HepG2 (cell line): ENCODE measurements at regions not wholly inside any gene's neighbourhood (a gene's known extent, or its start where the extent isn't known, plus 50 kb on each side); places are given as distances from the start of the nearest gene placed in this dataset.

Source experiments
- ATAC-seq: fragments of 200-7000 bp; cut with Tn5 transposase; 3 replicates; pipeline ENCODE4 v1.9.1; 2020; ENCODE audit warnings: mild to moderate bottlenecking, moderate library complexity
- BruUV-seq: library from RNA; stranded (reverse); fragments of 400-500 nt; replicated peaks from 2 replicates; lab custom pipeline; 2021; lab: Mats Ljungman, UMichigan
- CTCF ChIA-PET: fragments of 300-600 bp; formaldehyde crosslinking; extraction: SDS; loops from one replicate; lab custom pipeline; 2021; ENCODE audit warnings: low total read pairs, inconsistent platforms, low intra/inter-chr PET ratio; lab: Yijun Ruan, JAX
- POLR2A ChIA-PET: fragments of 350-600 bp; sonication (Branson Sonifier 250); formaldehyde crosslinking; loops from one replicate; lab custom pipeline; 2020; ENCODE audit warnings: antibody characterized with exemption, inconsistent platforms; lab: Yijun Ruan, JAX
- DNase-seq: peaks from one replicate; pipeline ENCODE4 v3.0.0-alpha.2; 2015; ENCODE audit warnings: low spot score
- FAIRE-seq: peaks from 3 replicates; lab custom pipeline; 2011; peaks lifted over from hg19 to GRCh38; lab: Jason Lieb, UNC
- H2AFZ ChIP-seq: one replicate; pipeline ENCODE4 v1.6.1; 2011; ENCODE audit warnings: low read length, inconsistent platforms
- H3K27ac ChIP-seq: fragments of 300-600 bp; 3 replicates; pipeline ENCODE4 v1.8.0; 2011; ENCODE audit warnings: mixed run types, mild to moderate bottlenecking, mixed read lengths, low read length, inconsistent platforms; ENCODE audit not compliant: insufficient read depth; ENCODE audit errors: extremely low read length
- H3K27me3 ChIP-seq, 2 experiments: fragments of 200-600 bp in 1 of 2; 2 replicates in 1 of 2; 3 replicates in 1 of 2; pipeline versions ENCODE4 v1.6.0 to v1.8.0; 2011; ENCODE audit warnings: low read length in 2 of 2, mild to moderate bottlenecking in 2 of 2, moderate library complexity in 2 of 2, inconsistent platforms in 1 of 2; ENCODE audit not compliant: insufficient read depth in 2 of 2, control insufficient read depth in 1 of 2
- H3K36me3 ChIP-seq, 2 experiments: fragments of 200-600 bp in 1 of 2; replicated peaks in 1 of 2; 2 replicates in 1 of 2; 3 replicates in 1 of 2; pipeline versions ENCODE4 v1.5.1 to v1.8.0; 2011; ENCODE audit warnings: low read length in 2 of 2, inconsistent platforms in 1 of 2; ENCODE audit not compliant: insufficient read depth in 2 of 2, control insufficient read depth in 1 of 2
- H3K4me1 ChIP-seq: 2 replicates; pipeline ENCODE4 v1.5.1; 2012; ENCODE audit warnings: low read length, inconsistent platforms; ENCODE audit not compliant: insufficient read depth
- H3K4me2 ChIP-seq: 2 replicates; pipeline ENCODE4 v1.6.0; 2011; ENCODE audit warnings: low read depth, low read length, inconsistent platforms
- H3K4me3 ChIP-seq, 3 experiments: fragments of 200-600 bp in 1 of 3; sonication (generic), shearing (Covaris generic) in 1 of 3; replicated peaks in 1 of 3; 2 replicates each; pipeline ENCODE4 v1.5.1; 2011 to 2016; ENCODE audit warnings: low read length in 3 of 3, inconsistent platforms in 2 of 3, low read depth in 2 of 3, mild to moderate bottlenecking in 2 of 3, control low read depth in 1 of 3, mixed read lengths in 1 of 3; ENCODE audit not compliant: insufficient read depth in 1 of 3
- H3K79me2 ChIP-seq: one replicate; pipeline ENCODE4 v1.6.1; 2011; ENCODE audit warnings: low read length, inconsistent platforms; ENCODE audit not compliant: insufficient read depth
- H3K9ac ChIP-seq: 2 replicates; pipeline ENCODE4 v1.6.0; 2011; ENCODE audit warnings: mild to moderate bottlenecking, low read depth, low read length, inconsistent platforms; ENCODE audit not compliant: insufficient read depth
- H3K9me3 ChIP-seq: 2 replicates; pipeline ENCODE4 v1.5.1; 2012; ENCODE audit warnings: mild to moderate bottlenecking, low read length
- H4K20me1 ChIP-seq: 2 replicates; pipeline ENCODE4 v1.6.0; 2011; ENCODE audit warnings: inconsistent platforms, mild to moderate bottlenecking, low read length, moderate library complexity; ENCODE audit not compliant: insufficient read depth
- GTF3A ChIP-seq: sonication (generic); formaldehyde crosslinking; conservative IDR thresholded peaks from 2 replicates; pipeline ENCODE4 v1.4.0; 2020; ENCODE audit warnings: mild to moderate bottlenecking, missing genetic modification reagents
- MAFG ChIP-seq: sonication (generic); formaldehyde crosslinking; IDR thresholded peaks from 2 replicates; pipeline ENCODE4 v1.5.1; 2020; ENCODE audit warnings: mild to moderate bottlenecking, missing genetic modification reagents
- NRL ChIP-seq: sonication (generic); formaldehyde crosslinking; IDR thresholded peaks from 2 replicates; pipeline ENCODE4 v1.5.0; 2020; ENCODE audit warnings: missing genetic modification reagents, mild to moderate bottlenecking, moderate library complexity, borderline replicate concordance
- ONECUT2 ChIP-seq: sonication (generic); formaldehyde crosslinking; IDR thresholded peaks from 2 replicates; pipeline ENCODE4 v1.4.0; 2020; ENCODE audit warnings: missing genetic modification reagents
- RXRB ChIP-seq: IDR thresholded peaks from 2 replicates; pipeline ENCODE4 v1.6.1; 2016; ENCODE audit warnings: borderline replicate concordance, missing genetic modification reagents, missing compliant biosample characterization
- SAP130 ChIP-seq: IDR thresholded peaks from 2 replicates; pipeline ENCODE4 v1.6.1; 2016; ENCODE audit warnings: low read depth
- ZNF468 ChIP-seq: sonication (generic); formaldehyde crosslinking; IDR thresholded peaks from 2 replicates; pipeline ENCODE4 v1.8.0; 2022; ENCODE audit warnings: mild to moderate bottlenecking, moderate library complexity, missing genetic modification reagents
- ZNF510 ChIP-seq: sonication (generic); formaldehyde crosslinking; IDR thresholded peaks from 2 replicates; pipeline ENCODE4 v1.4.0; 2020; ENCODE audit warnings: low read depth, mild to moderate bottlenecking, missing genetic modification reagents
- ZNF615 ChIP-seq: sonication (generic); formaldehyde crosslinking; IDR thresholded peaks from 2 replicates; pipeline ENCODE4 v1.5.0; 2020; ENCODE audit warnings: mild to moderate bottlenecking, missing genetic modification reagents, borderline replicate concordance
- WGBS: methylation state at CpG from one replicate; pipeline ENCODE4 v1.1.6; 2017; ENCODE audit warnings: low lambda C conversion rate; 5-methylcytosine and 5-hydroxymethylcytosine counted together
- in situ Hi-C: cut with HindIII; loops from 2 replicates; pipeline ENCODE4 v1.10.0; 2017; ENCODE audit warnings: low pct_unique_long_range_greater_than_20kb; ENCODE audit not compliant: extremely low pct_ligation_motif_present
- intact Hi-C: fragments of 100-400 bp; cut with micrococcal nuclease; formaldehyde crosslinking; loops from one replicate; pipeline ENCODE4 v1.10.0; 2022; ENCODE audit not compliant: unreplicated experiment
- TF ChIP-seq, protein P1 (sequence below): sonication (generic); formaldehyde crosslinking; IDR thresholded peaks from 2 replicates; pipeline ENCODE4 v1.8.1; 2023; ENCODE audit warnings: missing genetic modification reagents, inconsistent platforms, borderline replicate concordance
- TF ChIP-seq, protein P2 (sequence below): sonication (generic); formaldehyde crosslinking; conservative IDR thresholded peaks from 2 replicates; pipeline ENCODE4 v1.4.0; 2020; ENCODE audit warnings: missing genetic modification reagents
- TF ChIP-seq, protein P3 (sequence below): sonication (generic); formaldehyde crosslinking; IDR thresholded peaks from one replicate; pipeline ENCODE4 v1.5.1; 2020; ENCODE audit warnings: mild to moderate bottlenecking, missing genetic modification reagents; ENCODE audit errors: not compliant biosample characterization

DNA sequence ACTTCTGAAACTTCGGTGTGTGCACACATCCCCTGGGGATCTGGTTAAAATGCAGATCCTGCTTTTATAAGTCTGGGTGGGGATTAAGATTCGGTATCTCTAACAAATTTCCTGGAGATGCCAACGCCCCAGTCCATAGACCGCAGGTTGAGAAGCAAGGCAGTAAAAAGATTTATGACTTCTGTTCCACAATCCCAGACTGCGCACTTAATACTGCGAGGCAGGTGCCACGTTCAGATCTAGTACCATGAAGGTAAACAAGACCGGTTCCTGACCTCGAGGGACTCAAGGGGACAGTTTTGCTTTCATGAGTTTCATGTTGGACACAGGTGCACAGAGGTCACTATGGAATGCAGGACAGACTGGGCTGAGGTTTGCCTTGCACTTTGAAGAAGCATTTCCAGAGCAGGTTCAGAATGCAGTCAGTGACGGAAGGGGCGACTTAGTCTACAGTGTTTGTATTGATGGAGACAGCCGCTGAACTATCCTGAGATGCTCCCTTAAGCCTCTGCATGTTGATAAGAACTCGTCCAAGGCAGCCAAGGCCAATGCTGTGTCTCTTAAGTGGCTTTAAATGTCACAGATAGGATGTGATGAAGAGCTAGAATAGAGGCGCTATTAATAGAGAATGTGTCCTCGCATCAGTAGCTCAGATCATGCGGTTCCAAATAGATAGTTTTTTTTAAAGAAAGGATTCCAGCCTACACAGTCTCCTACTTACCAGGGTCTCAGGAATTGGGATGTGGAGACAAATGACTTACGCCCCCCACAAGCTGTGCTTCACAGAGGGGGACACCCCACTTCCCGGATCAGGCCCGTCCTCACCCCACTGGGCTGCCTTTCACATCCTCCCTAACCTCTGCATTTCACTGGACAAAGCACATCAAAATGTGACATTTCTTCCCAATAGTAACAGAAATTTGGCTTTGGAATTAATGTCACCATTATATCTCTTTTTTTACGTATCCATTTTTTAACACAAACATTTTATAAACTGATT lies 97.1 kb upstream of the IRS2 start:
- H3K36me3 ChIP-seq, result no peaks in the 10 kb centered on the region
- H3K79me2 ChIP-seq, result no peaks in the 10 kb centered on the region
- no peaks in the 10 kb centered on the region for H3K4me1 ChIP-seq
- ChIA-PET POLR2A (no interaction called here), CTCF (no interaction called here)
- 0 out of 5 replicates have a peak, but pooled peaks cover 0 to 3% of the 10 kb centered on the region in 2 experiments for H3K27me3 ChIP-seq
- H3K4me3 ChIP-seq, result no peak overlapping the region
- no peaks in the 10 kb centered on the region for H3K9me3 ChIP-seq
- no peak for DNase-seq
- no peak overlapping the region for H3K9ac ChIP-seq
- FAIRE-seq, result no peak
- in situ Hi-C loops (no loop called here), intact Hi-C loops (no loop called here)
- H4K20me1 ChIP-seq, result no peaks in the 10 kb centered on the region
- no TSS peak for BruUV-seq
- 39% methylated on average over 20 of the region's 20 CpGs for WGBS
- no peak overlapping the region for H2AFZ ChIP-seq
- ATAC-seq, result no peak
- H3K4me2 ChIP-seq, result no peak overlapping the region
- no peak overlapping the region for H3K27ac ChIP-seq
- TF ChIP-seq, protein P1, sequence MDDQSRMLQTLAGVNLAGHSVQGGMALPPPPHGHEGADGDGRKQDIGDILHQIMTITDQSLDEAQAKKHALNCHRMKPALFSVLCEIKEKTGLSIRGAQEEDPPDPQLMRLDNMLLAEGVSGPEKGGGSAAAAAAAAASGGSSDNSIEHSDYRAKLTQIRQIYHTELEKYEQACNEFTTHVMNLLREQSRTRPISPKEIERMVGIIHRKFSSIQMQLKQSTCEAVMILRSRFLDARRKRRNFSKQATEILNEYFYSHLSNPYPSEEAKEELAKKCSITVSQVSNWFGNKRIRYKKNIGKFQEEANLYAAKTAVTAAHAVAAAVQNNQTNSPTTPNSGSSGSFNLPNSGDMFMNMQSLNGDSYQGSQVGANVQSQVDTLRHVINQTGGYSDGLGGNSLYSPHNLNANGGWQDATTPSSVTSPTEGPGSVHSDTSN (CRISPR knock-in tag), result no peak
- TF ChIP-seq MAFG (CRISPR knock-in tag), result no peak
- no peak for TF ChIP-seq GTF3A (CRISPR knock-in tag)
- TF ChIP-seq, protein P2, sequence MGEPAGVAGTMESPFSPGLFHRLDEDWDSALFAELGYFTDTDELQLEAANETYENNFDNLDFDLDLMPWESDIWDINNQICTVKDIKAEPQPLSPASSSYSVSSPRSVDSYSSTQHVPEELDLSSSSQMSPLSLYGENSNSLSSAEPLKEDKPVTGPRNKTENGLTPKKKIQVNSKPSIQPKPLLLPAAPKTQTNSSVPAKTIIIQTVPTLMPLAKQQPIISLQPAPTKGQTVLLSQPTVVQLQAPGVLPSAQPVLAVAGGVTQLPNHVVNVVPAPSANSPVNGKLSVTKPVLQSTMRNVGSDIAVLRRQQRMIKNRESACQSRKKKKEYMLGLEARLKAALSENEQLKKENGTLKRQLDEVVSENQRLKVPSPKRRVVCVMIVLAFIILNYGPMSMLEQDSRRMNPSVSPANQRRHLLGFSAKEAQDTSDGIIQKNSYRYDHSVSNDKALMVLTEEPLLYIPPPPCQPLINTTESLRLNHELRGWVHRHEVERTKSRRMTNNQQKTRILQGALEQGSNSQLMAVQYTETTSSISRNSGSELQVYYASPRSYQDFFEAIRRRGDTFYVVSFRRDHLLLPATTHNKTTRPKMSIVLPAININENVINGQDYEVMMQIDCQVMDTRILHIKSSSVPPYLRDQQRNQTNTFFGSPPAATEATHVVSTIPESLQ (CRISPR knock-in tag), result no peak
- TF ChIP-seq ZNF615 (CRISPR knock-in tag), result no peak
- TF ChIP-seq RXRB (CRISPR knock-in tag), result no peak
- no peak for TF ChIP-seq NRL (CRISPR knock-in tag)
- no peak for TF ChIP-seq SAP130 (CRISPR knock-in tag)
- no peak for TF ChIP-seq ZNF468 (CRISPR knock-in tag)
- no peak for TF ChIP-seq ZNF510 (CRISPR knock-in tag)
- no peak for TF ChIP-seq ONECUT2 (CRISPR knock-in tag)
- TF ChIP-seq, protein P3, sequence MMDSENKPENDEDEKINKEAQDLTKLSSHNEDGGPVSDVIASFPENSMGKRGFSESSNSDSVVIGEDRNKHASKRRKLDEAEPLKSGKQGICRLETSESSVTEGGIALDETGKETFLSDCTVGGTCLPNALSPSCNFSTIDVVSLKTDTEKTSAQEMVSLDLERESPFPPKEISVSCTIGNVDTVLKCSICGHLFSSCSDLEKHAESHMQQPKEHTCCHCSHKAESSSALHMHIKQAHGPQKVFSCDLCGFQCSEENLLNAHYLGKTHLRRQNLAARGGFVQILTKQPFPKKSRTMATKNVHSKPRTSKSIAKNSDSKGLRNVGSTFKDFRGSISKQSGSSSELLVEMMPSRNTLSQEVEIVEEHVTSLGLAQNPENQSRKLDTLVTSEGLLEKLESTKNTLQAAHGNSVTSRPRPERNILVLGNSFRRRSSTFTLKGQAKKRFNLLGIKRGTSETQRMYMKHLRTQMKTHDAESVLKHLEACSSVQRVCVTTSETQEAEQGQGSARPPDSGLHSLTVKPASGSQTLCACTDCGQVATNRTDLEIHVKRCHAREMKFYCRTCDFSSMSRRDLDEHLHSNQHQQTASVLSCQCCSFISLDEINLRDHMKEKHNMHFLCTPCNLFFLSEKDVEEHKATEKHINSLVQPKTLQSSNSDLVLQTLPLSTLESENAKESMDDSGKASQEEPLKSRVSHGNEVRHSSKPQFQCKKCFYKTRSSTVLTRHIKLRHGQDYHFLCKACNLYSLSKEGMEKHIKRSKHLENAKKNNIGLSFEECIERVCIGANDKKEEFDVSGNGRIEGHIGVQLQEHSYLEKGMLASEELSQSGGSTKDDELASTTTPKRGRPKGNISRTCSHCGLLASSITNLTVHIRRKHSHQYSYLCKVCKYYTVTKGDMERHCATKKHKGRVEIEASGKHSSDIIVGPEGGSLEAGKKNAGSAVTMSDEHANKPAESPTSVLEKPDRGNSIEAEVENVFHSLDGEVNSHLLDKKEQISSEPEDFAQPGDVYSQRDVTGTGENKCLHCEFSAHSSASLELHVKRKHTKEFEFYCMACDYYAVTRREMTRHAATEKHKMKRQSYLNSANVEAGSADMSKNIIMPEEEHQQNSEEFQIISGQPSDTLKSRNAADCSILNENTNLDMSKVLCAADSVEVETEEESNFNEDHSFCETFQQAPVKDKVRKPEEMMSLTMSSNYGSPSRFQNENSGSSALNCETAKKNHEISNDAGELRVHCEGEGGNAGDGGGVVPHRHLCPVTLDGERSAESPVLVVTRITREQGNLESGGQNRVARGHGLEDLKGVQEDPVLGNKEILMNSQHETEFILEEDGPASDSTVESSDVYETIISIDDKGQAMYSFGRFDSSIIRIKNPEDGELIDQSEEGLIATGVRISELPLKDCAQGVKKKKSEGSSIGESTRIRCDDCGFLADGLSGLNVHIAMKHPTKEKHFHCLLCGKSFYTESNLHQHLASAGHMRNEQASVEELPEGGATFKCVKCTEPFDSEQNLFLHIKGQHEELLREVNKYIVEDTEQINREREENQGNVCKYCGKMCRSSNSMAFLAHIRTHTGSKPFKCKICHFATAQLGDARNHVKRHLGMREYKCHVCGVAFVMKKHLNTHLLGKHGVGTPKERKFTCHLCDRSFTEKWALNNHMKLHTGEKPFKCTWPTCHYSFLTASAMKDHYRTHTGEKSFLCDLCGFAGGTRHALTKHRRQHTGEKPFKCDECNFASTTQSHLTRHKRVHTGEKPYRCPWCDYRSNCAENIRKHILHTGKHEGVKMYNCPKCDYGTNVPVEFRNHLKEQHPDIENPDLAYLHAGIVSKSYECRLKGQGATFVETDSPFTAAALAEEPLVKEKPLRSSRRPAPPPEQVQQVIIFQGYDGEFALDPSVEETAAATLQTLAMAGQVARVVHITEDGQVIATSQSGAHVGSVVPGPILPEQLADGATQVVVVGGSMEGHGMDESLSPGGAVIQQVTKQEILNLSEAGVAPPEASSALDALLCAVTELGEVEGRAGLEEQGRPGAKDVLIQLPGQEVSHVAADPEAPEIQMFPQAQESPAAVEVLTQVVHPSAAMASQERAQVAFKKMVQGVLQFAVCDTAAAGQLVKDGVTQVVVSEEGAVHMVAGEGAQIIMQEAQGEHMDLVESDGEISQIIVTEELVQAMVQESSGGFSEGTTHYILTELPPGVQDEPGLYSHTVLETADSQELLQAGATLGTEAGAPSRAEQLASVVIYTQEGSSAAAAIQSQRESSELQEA (CRISPR knock-in tag), result no peak
